GM12865 (cell line): ENCODE measurements at regions not wholly inside any gene's neighbourhood (a gene's known extent, or its start where the extent isn't known, plus 50 kb on each side); places are given as distances from the start of the nearest gene placed in this dataset.

Experiments
- DNase-seq: peaks from one replicate; pipeline ENCODE4 v3.0.0; 2010; ENCODE audit warnings: low read depth
- H3K4me3 ChIP-seq: 2 replicates; pipeline ENCODE4 v1.5.1; 2011; ENCODE audit warnings: mild to moderate bottlenecking, low read depth, low read length, control low read depth
- CTCF ChIP-seq: IDR thresholded peaks from 2 replicates; pipeline ENCODE4 v1.5.1; 2011; ENCODE audit warnings: low read length, control low read depth, low read depth, inconsistent platforms; ENCODE audit not compliant: insufficient read depth; ENCODE audit errors: missing control alignments

GRCh38 chr2:8018956-8019355, 662.9 kb upstream of the ID2 start:
- no peak for TF ChIP-seq CTCF
- DNase-seq = no peak
- no peak overlapping the region for H3K4me3 ChIP-seq

DNA sequence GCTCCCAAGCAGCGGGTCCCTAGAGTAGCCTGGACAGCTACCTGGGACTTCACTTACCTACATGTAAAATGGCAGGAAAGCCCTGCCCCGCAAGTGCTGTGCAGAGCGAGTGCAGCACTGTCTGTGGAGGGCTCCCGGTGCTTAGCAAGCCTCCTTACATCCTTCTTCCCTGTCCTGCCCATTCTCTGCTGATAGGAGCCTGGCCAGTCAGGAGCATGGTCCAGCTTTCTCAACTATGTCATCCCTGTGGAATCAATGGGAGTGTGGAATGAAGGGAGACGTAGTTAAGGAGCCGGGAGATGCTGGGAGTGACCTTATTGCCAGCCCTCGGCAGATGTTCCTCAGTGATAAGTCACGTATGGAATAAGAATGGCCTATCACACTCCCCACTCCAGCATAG, 661.9 kb upstream of the ID2 start:
- DNase-seq = no peak
- TF ChIP-seq CTCF = no peak

GRCh38 chr2:8021921-8022320, 659.9 kb upstream of the ID2 start:
- no peak overlapping the region for H3K4me3 ChIP-seq
- no peak for TF ChIP-seq CTCF

More for the DNA sequence above, 661.9 kb upstream of the ID2 start:
- H3K4me3 ChIP-seq = no peak overlapping the region

DNA sequence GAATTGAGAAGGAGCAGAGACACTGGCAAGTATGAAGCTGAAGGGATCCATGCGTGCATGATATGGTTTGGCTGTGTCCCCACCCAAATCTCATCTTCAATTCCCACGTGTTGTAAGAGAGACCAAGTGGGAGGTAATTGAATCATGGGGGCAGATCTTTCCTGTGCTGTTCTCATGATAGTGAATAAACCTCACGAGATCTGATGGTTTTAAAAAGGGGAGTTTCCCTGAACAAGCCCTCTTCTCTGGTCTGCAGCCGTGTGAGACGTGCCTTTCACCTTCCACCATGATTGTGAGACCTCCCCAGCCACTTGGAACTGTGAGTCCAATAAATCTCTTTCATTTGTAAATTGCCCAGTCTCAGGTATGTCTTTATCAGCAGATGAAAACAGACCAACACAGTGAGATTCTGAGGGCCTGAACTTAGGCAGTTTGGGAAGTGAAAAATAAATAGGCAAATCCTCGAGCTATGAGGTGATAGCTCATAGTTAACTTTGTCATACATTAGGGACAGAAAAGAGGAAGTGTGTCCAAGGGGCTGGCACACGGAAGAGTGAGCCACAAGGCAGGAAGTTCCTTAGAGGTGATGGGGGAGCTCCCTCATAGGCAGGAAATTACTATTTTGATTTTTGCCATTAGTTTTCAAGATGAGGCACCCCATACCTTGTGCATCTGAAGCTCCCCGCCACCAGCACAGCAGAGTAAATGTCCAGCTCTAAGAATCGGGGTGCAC, 658.8 kb upstream of the ID2 start:
- DNase-seq = peak; percentile 61
- no peak overlapping the region for H3K4me3 ChIP-seq
- no peak for TF ChIP-seq CTCF

More at GRCh38 chr2:8021921-8022320, 659.9 kb upstream of the ID2 start:
- DNase-seq = no peak

- no peak for TF ChIP-seq CTCF
- no peak overlapping the region for H3K4me3 ChIP-seq
- no peak for DNase-seq
These were observed 657.4 kb upstream of the ID2 start for GRCh38 chr2:8024506-8024905.

GRCh38 chr2:8026381-8026780, 655.5 kb upstream of the ID2 start:
- H3K4me3 ChIP-seq = no peak overlapping the region
- DNase-seq = no peak
- no peak for TF ChIP-seq CTCF

DNA sequence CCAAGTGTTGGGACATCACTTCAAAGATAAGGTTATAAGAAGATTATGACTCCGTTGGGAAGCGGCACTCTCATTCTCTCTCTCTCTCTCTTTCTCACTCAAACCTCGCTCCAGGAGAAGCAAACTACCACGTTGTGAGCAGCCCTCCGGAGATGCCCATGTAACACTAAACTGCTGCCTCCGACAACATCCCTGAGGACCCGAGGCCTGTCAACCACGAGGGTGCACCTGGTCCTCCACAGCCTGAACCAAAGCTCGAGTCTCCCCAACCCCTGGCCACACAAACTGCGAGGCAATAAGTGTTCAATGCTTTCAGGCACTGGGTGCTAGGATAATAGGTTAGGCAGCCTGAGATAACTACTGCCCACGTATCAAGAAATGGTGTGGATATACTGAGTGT, 654.5 kb upstream of the ID2 start:
- no peak for TF ChIP-seq CTCF
- no peak overlapping the region for H3K4me3 ChIP-seq
- no peak for DNase-seq
